SK-N-SH treated with all-trans-retinoic acid at 6 μM for 48 hours (cell line): ENCODE measurements at regions not wholly inside any gene's neighbourhood (a gene's known extent, or its start where the extent isn't known, plus 50 kb on each side); places are given as distances from the start of the nearest gene placed in this dataset.

Source experiments
- ATAC-seq: fragments of 200-7000 bp; cut with Tn5 transposase; 3 replicates; pipeline ENCODE4 v1.9.1; 2020; ENCODE audit warnings: mild to moderate bottlenecking, moderate library complexity
- ARNTL ChIP-seq: fragments of 450-650 bp; formaldehyde crosslinking; IDR thresholded peaks from 2 replicates; pipeline ENCODE4 v1.5.0; 2020; ENCODE audit warnings: low read depth, mild to moderate bottlenecking, moderate library complexity, borderline replicate concordance
- ESRRG ChIP-seq: fragments of 250-450 bp; sonication (Bioruptor Pico); IDR thresholded peaks from 2 replicates; pipeline ENCODE4 v1.6.1; 2021; ENCODE audit warnings: mild to moderate bottlenecking
- GLIS3 ChIP-seq: fragments of 250-450 bp; sonication (Bioruptor Pico); IDR thresholded peaks from 2 replicates; pipeline ENCODE4 v1.5.0; 2020; ENCODE audit warnings: mild to moderate bottlenecking, moderate library complexity
- ISL1 ChIP-seq: fragments of 250-450 bp; sonication (Bioruptor Pico); IDR thresholded peaks from 2 replicates; pipeline ENCODE4 v2.1.2; 2022; ENCODE audit warnings: mild to moderate bottlenecking, moderate library complexity
- PPARA ChIP-seq: fragments of 250-450 bp; sonication (Bioruptor Pico); IDR thresholded peaks from 2 replicates; pipeline ENCODE4 v1.5.0; 2020; ENCODE audit warnings: mild to moderate bottlenecking, borderline replicate concordance
- RARB ChIP-seq: fragments of 250-450 bp; sonication (Bioruptor Pico); IDR thresholded peaks from 2 replicates; pipeline ENCODE4 v1.8.0; 2021; ENCODE audit warnings: mild to moderate bottlenecking, moderate library complexity
- SNAI2 ChIP-seq: fragments of 250-450 bp; sonication (Bioruptor Pico); IDR thresholded peaks from 2 replicates; pipeline ENCODE4 v1.5.0; 2020; ENCODE audit warnings: mild to moderate bottlenecking, moderate library complexity
- TCF4 ChIP-seq: fragments of 250-450 bp; sonication (Bioruptor Pico); IDR thresholded peaks from 2 replicates; pipeline ENCODE4 v1.8.0; 2021; ENCODE audit warnings: mild to moderate bottlenecking, moderate library complexity, borderline replicate concordance
- TOX ChIP-seq: fragments of 250-450 bp; sonication (Bioruptor Pico); IDR thresholded peaks from 2 replicates; pipeline ENCODE4 v1.8.0; 2021; ENCODE audit warnings: mild to moderate bottlenecking, moderate library complexity, borderline replicate concordance
- ZFP3 ChIP-seq: fragments of 250-450 bp; sonication (Bioruptor Pico); IDR thresholded peaks from 2 replicates; pipeline ENCODE4 v1.5.0; 2020; ENCODE audit warnings: mild to moderate bottlenecking, moderate library complexity
- ZFP30 ChIP-seq: fragments of 450-650 bp; formaldehyde crosslinking; IDR thresholded peaks from 2 replicates; pipeline ENCODE4 v1.5.0; 2022; ENCODE audit warnings: mild to moderate bottlenecking, moderate library complexity
- ZNF70 ChIP-seq: fragments of 450-650 bp; formaldehyde crosslinking; IDR thresholded peaks from 2 replicates; pipeline ENCODE4 v1.5.0; 2020; ENCODE audit warnings: mild to moderate bottlenecking, moderate library complexity
- ZNF8 ChIP-seq: fragments of 450-650 bp; formaldehyde crosslinking; IDR thresholded peaks from 2 replicates; pipeline ENCODE4 v1.5.0; 2020; ENCODE audit warnings: mild to moderate bottlenecking, moderate library complexity
- TF ChIP-seq, protein P1 (sequence below): fragments of 250-450 bp; sonication (Bioruptor Pico); IDR thresholded peaks from 2 replicates; pipeline ENCODE4 v1.8.0; 2021; ENCODE audit warnings: low read depth, mild to moderate bottlenecking, moderate library complexity, borderline replicate concordance
- TF ChIP-seq, protein P2 (sequence below): fragments of 250-450 bp; sonication (Bioruptor Pico); IDR thresholded peaks from 2 replicates; pipeline ENCODE4 v1.5.1; 2021; ENCODE audit warnings: mild to moderate bottlenecking, moderate library complexity
- TF ChIP-seq, protein P3 (sequence below): fragments of 250-450 bp; sonication (Bioruptor Pico); IDR thresholded peaks from 2 replicates; pipeline ENCODE4 v1.5.1; 2020; ENCODE audit warnings: low read depth, mild to moderate bottlenecking, moderate library complexity
- TF ChIP-seq, protein P4 (sequence below): fragments of 250-450 bp; sonication (Bioruptor Pico); IDR thresholded peaks from 2 replicates; pipeline ENCODE4 v1.8.0; 2020; ENCODE audit warnings: mild to moderate bottlenecking, moderate library complexity, borderline replicate concordance
- TF ChIP-seq, protein P5 (sequence below): fragments of 250-450 bp; sonication (Bioruptor Pico); IDR thresholded peaks from 2 replicates; pipeline ENCODE4 v1.5.0; 2020; ENCODE audit warnings: mild to moderate bottlenecking, moderate library complexity

DNA sequence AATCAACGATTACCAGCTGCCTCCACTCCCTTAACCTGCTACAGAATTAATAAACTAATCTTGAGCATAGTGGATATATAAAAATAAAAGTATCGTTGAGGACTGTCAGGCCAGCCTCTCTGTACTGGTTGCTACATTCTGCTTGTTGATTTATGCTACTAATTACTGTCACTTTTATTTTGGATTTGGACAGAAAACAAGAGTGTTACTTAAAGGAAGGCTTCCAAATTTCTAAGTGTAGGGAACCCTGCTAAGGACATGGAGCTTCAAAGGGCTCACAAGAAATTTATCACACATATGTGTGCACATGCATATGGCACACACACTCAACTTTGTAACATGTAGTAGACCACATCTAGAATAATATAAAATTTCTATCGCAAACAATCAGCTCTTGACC lies 141.2 kb upstream of the ANKRD1 start:
- ATAC-seq: no peak
- TF ChIP-seq ZNF70 (CRISPR knock-in tag) (no peak), ARNTL (no peak), ESRRG (no peak), TCF4 (CRISPR knock-in tag) (no peak), RARB (CRISPR knock-in tag) (no peak), GLIS3 (no peak), PPARA (CRISPR knock-in tag) (no peak), SNAI2 (no peak), ZNF8 (CRISPR knock-in tag) (no peak), ZFP3 (no peak), ZFP30 (no peak)
- TF ChIP-seq, protein P1, sequence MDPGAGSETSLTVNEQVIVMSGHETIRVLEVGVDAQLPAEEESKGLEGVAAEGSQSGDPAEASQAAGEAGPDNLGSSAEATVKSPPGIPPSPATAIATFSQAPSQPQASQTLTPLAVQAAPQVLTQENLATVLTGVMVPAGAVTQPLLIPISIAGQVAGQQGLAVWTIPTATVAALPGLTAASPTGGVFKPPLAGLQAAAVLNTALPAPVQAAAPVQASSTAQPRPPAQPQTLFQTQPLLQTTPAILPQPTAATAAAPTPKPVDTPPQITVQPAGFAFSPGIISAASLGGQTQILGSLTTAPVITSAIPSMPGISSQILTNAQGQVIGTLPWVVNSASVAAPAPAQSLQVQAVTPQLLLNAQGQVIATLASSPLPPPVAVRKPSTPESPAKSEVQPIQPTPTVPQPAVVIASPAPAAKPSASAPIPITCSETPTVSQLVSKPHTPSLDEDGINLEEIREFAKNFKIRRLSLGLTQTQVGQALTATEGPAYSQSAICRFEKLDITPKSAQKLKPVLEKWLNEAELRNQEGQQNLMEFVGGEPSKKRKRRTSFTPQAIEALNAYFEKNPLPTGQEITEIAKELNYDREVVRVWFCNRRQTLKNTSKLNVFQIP (CRISPR knock-in tag): no peak
- TF ChIP-seq, protein P2, sequence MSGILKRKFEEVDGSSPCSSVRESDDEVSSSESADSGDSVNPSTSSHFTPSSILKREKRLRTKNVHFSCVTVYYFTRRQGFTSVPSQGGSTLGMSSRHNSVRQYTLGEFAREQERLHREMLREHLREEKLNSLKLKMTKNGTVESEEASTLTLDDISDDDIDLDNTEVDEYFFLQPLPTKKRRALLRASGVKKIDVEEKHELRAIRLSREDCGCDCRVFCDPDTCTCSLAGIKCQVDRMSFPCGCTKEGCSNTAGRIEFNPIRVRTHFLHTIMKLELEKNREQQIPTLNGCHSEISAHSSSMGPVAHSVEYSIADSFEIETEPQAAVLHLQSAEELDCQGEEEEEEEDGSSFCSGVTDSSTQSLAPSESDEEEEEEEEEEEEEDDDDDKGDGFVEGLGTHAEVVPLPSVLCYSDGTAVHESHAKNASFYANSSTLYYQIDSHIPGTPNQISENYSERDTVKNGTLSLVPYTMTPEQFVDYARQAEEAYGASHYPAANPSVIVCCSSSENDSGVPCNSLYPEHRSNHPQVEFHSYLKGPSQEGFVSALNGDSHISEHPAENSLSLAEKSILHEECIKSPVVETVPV (CRISPR knock-in tag): no peak
- TF ChIP-seq, protein P3, sequence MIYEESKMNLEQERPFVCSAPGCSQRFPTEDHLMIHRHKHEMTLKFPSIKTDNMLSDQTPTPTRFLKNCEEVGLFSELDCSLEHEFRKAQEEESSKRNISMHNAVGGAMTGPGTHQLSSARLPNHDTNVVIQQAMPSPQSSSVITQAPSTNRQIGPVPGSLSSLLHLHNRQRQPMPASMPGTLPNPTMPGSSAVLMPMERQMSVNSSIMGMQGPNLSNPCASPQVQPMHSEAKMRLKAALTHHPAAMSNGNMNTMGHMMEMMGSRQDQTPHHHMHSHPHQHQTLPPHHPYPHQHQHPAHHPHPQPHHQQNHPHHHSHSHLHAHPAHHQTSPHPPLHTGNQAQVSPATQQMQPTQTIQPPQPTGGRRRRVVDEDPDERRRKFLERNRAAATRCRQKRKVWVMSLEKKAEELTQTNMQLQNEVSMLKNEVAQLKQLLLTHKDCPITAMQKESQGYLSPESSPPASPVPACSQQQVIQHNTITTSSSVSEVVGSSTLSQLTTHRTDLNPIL: no peak
- TF ChIP-seq, protein P4, sequence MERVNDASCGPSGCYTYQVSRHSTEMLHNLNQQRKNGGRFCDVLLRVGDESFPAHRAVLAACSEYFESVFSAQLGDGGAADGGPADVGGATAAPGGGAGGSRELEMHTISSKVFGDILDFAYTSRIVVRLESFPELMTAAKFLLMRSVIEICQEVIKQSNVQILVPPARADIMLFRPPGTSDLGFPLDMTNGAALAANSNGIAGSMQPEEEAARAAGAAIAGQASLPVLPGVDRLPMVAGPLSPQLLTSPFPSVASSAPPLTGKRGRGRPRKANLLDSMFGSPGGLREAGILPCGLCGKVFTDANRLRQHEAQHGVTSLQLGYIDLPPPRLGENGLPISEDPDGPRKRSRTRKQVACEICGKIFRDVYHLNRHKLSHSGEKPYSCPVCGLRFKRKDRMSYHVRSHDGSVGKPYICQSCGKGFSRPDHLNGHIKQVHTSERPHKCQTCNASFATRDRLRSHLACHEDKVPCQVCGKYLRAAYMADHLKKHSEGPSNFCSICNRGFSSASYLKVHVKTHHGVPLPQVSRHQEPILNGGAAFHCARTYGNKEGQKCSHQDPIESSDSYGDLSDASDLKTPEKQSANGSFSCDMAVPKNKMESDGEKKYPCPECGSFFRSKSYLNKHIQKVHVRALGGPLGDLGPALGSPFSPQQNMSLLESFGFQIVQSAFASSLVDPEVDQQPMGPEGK (CRISPR knock-in tag): no peak

DNA sequence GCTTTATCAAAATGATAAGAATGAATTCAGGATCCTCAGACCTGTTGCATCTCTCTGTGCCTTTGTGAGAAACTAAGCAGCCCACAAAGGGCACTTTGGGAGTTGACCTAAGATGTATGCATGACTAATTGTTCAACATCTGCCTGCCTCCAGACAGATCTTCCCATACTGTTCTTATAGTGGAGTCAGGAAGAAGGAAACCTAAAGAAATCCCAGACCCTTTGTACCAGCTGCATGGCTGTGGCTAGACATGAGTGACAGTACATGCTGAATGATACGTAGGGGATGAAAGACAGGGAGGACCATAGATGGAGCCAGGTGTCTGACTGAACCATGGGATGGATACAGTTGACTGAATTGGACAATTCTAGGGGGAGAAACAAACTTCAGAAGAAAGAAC lies 148.7 kb upstream of the PCGF5 start:
- TF ChIP-seq, protein P1 (CRISPR knock-in tag): no peak
- TF ChIP-seq ISL1 (CRISPR knock-in tag): no peak
- no peak for TF ChIP-seq ZFP3
- TF ChIP-seq, protein P2 (CRISPR knock-in tag): no peak
- TF ChIP-seq, protein P5, sequence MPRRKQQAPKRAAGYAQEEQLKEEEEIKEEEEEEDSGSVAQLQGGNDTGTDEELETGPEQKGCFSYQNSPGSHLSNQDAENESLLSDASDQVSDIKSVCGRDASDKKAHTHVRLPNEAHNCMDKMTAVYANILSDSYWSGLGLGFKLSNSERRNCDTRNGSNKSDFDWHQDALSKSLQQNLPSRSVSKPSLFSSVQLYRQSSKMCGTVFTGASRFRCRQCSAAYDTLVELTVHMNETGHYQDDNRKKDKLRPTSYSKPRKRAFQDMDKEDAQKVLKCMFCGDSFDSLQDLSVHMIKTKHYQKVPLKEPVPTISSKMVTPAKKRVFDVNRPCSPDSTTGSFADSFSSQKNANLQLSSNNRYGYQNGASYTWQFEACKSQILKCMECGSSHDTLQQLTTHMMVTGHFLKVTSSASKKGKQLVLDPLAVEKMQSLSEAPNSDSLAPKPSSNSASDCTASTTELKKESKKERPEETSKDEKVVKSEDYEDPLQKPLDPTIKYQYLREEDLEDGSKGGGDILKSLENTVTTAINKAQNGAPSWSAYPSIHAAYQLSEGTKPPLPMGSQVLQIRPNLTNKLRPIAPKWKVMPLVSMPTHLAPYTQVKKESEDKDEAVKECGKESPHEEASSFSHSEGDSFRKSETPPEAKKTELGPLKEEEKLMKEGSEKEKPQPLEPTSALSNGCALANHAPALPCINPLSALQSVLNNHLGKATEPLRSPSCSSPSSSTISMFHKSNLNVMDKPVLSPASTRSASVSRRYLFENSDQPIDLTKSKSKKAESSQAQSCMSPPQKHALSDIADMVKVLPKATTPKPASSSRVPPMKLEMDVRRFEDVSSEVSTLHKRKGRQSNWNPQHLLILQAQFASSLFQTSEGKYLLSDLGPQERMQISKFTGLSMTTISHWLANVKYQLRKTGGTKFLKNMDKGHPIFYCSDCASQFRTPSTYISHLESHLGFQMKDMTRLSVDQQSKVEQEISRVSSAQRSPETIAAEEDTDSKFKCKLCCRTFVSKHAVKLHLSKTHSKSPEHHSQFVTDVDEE (CRISPR knock-in tag): no peak
- TF ChIP-seq SNAI2: no peak
- TF ChIP-seq TOX: no peak
- TF ChIP-seq, protein P3: no peak
- no peak for TF ChIP-seq GLIS3
- no peak for TF ChIP-seq ZFP30
- no peak for TF ChIP-seq ZNF8 (CRISPR knock-in tag)
- TF ChIP-seq ARNTL: no peak
- no peak for TF ChIP-seq ZNF70 (CRISPR knock-in tag)
- TF ChIP-seq, all 23 proteins: peak for 0
- no peak for ATAC-seq
